GM18909 (cell line): ENCODE measurements at regions not wholly inside any gene's neighbourhood (a gene's known extent, or its start where the extent isn't known, plus 50 kb on each side); places are given as distances from the start of the nearest gene placed in this dataset.

Experiments
- ATAC-seq: cut with Tn5 transposase; IDR thresholded peaks from one replicate; pipeline ENCODE4 v1.9.1; 2021; ENCODE audit warnings: mild to moderate bottlenecking; ENCODE audit not compliant: unreplicated experiment, poor library complexity

DNA sequence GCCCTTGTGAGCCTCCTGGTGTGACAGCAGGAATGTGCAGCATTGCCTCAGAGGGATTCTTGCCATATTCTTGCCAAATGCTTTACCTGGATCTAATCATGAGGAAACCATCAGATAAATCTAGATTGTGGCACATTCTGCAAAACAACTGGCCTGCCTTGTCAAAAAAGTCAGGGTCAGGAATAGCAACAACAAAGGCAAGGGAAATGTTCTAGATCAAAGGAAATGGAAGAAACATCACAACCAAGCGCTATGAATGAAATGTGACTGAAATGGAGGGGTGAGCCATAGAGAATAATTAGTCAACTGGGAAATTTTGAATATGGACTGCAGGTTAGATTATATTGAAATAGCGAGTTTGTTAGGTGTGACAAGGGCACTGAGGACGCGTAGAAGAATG lies 262.6 kb upstream of the CDYL start:
- ATAC-seq = no peak

DNA sequence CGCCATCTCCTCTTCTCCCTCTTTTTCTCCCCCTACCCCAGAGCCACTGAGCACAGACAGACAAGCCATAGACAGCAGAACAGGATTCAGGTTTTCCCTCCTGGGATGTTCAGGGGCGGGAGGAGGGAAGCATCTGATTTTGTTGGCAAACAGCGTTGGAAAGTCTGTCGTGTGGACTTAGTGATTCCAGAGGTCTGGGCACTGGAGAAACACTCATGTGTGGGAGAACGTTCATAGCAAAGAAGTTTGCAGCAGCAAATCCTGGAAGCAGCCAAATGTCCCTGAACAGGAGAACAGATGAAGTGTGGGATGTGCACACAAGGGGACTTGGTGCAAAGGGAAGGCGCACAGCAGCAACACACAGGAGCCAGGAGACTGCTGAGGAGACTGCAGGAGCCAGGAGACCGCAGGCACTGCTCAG lies 264.1 kb upstream of the CDYL start:
- ATAC-seq = no peak

DNA sequence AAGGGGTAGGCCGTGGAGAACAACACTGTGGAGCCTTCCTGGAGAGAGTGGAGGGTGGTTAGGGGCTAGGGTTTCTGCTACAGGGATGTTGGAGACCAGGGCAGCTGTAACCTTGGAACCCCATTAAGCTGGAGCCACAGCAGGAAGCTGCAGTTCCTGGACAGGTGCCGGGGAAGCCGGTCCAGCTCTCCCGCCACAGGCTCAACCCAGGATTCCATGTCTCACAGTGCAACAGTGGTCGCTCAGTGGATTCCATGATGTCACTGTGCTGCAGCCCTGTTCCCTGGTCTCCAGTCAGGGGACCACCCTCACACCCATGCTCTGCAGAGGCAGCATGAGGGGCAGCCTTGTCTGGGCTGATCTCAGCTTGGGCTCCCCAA lies 264.6 kb upstream of the CDYL start:
- ATAC-seq = no peak

DNA sequence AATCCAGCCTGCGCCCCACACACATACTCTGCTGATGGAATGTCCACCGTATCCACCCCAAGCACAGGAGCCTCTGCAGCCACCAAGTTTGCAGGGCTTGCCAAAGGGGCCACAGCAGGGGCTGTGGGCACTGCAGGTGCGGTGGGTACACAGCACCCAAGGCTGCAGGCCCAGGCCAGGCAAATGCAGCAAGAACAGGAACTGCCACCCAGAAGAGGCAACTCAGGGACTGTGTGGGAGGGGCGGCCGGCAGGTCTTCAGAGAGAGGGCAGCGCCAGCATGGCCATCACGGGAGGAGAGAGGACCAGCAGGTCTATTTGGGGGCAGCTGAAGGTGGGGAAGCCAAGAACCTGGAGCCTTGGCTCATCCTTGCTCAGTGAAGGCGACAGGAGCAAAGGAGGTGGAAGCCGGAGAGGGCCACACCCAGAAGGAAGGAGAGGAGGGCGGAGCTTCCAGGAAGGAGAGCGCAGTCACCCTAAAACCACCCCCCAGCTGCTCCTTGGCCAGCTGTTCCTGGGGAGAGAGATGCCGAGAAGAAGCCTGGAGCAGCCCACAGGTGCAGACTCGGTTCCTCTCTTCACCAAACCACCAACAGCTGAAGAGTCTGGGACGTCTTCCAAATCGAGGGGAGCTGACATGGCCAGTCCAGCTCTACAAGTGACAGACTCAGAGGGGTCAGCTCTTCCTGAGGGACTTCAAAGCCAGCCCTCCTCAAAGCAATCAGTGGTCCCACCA lies 265.1 kb upstream of the CDYL start:
- ATAC-seq = no peak

DNA sequence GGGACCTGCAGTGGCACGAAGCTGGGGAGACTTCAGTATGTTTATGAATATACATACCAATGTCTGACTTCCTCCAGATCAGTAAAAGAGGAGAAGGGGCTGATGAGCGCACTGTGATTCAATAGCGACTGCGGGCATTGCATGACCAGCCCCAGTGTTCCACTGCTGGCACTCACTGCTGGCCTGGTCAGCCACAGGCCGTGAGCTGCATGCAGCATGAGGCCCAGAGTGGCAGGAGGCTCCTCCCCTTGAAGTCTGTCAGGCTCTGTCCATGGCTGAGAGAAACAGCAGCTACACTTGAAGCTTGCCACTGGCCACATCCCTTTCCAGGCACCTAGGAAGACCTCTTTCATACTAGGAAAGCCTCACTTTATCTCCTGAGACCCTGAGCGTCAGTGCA lies 265.9 kb upstream of the CDYL start:
- no peak for ATAC-seq

DNA sequence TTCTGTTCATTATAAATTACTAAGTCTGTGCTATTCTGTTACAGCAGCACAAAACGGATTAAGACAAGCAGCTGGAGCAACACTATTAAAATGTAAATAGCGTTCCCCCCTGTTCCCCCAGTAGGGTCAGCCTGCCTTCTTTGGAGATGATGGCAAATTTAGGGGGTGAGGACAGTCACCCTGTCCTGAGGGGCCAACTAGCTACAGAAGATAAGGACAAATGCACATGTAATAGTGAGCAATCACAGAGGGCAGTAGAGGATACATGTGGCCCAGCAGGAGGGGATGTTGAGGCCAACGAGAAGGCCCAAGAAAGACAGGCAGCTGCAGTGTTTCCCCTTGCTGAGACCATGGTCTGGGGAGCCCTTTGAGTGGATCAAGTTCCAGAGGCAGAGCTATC lies 266.7 kb upstream of the CDYL start:
- ATAC-seq = no peak

DNA sequence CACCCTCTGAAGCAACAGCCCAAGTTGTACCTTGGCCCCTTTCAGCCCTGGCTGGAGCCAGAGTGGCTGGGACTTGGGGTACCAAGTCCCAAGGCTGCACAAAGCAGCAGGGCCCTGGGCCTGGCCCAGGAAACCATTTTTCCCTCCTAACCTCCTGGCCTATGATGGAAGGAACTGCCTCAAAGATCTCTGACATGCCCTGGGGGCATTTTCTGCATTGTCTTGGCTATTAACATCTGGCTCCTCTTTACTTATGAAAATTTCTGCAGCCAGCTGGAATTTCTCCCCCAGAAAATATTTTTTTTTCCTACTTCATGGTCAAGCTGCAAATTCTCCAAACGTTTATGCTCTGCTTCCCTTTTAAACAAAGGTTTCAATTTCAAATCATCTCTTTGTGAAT lies 269.4 kb upstream of the CDYL start:
- ATAC-seq = no peak

DNA sequence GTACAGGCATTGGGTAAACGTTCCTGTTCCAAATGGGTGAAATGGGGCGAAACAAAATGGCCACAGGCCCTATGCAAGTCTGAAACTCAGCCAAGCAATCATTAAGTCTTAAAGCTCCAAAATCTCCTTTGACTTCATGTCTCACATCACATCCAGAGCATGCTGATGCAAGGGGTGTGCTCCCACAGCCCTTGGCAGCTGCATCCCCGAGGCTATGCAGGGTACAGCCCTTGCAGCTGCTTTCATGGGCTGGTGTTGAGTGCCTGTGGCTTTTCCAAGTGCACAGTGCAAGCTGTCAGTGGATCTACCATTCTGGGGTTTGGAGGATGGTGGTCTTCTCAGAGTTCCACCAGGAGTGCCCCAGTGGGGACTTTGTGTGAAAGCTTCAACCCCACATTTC lies 270.0 kb upstream of the CDYL start:
- ATAC-seq = no peak

DNA sequence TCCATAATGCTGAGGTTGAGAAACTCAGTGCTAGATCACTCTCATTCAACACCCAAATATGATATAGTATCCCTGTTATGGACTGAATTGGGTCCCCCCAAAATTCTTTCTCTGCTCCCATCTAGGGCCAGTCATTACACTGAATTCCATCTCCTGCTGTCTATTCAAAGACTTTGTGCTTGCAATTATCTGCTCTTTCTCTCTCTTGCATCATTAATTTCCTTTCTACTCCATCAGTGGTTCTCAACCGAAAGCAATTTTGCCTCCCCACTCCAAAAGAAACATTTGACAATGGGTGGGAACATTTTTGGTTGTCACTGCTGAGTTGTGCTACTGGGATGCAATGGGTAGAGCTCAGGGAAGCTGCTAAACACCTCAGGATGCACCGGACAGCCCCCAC lies 271.5 kb upstream of the CDYL start:
- ATAC-seq = no peak

DNA sequence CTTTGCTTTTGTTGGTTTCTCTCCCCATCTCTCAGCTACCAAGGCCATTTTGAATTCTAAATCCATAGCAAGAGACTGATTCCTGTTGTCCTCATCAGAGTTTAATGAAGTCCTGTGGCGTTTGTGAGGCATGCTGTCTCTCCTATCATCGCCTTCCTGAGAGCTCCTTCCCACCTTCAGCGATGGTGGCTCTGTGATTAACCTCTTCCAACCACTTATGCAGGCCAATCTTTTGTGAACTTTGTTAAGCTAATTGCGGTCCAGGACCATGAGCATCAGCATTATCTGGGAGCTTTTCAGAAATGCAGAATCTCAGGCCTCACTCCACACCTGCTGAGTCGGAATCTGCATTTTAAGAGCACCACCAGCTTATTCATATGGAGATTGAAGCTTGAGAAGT lies 272.5 kb upstream of the CDYL start:
- no peak for ATAC-seq

DNA sequence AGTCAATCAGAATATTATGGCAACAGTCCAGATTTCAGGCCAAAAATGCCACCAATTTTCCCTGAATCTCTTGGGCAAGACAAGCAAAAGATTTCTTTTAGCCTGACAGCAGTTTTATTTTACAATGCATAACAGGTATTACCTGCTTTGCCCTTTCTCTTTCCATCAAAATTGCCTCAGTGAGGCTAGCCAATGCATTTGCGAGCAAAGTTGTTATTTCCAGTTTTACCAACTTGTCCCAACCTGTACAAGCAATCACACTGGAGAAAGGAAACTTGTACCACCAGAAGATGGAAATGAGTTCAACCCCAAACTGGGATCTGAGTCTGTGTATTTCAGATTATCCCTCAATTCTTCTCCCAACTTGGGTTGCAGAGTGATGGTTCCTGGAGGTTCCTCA lies 279.9 kb upstream of the CDYL start:
- no peak for ATAC-seq

DNA sequence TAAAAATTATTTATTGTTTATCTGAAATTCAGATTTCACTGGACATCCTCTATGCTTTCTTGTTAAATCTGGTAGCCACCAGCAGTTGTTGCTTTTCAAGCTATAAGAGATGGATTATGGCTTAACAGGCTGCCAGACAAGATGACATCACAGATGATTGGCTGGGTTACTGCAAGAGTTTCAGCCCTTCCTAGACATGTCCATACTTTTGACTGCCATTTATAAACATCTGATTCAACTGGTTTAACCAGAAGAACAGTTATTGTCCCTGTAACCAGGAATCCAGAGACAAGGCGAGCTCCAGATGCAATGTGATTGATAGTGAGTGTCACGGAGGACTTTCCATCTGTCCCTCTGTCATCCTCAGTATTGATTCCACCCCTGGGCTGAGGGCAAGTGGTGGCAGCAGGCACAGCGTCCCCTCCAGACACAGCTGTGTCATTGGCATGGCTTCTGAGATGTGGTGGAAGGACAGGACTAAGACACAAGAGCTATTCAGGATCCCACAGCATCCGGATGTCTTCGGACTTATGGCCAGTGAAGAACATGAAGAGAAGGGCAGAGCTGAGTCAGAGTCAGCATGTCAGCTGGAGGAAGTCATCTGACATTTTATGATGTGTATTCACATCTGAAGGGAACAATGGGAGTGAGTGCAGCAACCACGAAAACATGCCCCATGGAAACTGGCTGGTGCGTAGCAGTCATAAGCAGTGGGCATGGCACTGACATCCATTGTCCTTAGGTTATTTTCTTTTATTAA lies 284.5 kb upstream of the CDYL start:
- no peak for ATAC-seq

DNA sequence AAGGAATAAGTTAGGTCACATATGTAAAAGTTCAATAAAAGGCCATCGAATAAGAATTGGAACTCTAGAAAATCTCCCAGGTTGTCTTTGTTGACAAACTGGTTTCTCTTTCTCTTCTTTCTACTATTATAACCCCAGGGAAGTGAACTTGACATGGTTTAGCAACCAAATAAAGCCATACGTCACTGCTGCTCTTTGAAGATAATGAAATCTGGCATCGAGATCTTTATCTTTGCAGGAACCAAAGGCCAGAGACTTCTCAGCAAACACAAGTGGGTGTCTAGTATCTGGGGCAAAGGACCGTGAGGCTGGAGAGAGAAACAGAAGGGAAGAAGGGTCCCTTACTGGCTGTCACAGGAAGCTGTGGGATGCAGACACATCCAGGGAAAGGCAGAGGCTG lies 286.7 kb upstream of the CDYL start:
- no peak for ATAC-seq

DNA sequence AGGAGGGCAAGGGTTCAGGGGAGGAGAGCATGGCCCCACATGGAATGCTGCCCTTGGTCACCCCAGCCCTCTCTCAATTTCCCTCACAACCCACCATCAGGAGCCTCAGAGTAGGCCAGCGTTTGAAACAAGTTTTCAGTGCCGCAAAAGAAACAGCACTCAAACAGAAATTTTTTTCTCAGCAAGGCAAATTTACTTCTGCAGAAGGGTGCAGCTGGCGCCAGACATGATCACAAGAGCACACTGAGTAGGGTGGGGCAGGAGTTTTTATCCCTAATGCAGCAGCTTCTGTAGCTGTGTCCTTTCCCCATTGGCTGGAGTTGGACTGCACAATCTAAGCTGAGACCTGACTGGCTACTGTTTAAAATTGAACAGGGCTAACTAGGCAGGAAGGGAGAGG lies 287.8 kb upstream of the CDYL start:
- no peak for ATAC-seq

DNA sequence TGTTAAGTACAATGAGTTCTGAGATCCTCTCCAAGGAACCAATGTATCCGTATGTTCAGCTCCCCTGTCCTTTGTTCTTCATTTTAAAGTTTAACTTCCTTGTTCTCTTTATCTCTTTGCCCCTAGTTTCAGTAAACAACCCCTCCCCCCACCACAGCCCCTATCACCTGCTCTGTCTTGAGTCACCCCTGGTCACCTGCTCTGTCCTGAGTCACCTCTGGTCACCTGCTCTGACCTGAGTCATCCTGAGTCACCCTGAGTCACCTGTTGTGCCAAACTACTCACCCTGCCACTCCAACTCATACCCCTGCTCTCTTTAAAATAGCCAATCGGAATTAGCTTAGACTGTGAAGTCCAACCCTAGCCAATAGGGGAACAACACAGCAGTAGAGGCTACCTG lies 288.7 kb upstream of the CDYL start:
- no peak for ATAC-seq

DNA sequence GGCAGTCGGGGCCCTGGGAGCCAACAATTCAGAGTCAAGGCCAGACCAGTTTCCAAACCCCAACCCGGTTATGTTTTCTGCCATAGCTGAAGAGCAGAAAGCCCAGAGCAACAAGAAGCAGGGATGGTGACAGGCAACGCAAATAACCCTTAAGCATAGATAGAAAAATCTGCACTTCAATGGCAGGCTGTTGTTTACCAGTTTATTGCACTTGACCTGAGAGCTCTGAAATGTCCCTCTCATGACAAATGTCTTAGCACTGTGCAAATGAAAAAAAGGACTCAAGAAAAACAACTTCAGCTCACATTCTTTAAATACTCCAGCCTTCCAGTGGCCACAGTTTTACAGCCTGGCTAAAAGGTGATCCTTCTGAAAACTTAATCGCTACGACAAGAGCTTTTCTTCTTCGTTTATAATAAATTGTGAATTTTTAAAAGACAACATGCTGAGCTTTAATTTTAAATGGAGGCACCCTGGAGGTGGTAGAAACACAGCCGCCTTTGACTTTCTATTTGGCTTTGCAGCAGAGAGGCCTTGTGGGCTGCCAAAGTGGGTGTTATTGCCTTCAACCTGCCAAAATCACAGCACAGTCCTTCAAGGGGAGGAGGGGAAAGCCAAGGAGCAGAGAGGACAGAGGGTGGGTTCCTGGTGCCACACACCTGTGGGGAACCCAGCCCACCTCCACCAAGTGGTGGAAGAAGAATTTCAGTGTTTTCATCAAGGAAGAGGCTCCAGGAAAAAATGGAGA lies 289.5 kb upstream of the CDYL start:
- no peak for ATAC-seq

DNA sequence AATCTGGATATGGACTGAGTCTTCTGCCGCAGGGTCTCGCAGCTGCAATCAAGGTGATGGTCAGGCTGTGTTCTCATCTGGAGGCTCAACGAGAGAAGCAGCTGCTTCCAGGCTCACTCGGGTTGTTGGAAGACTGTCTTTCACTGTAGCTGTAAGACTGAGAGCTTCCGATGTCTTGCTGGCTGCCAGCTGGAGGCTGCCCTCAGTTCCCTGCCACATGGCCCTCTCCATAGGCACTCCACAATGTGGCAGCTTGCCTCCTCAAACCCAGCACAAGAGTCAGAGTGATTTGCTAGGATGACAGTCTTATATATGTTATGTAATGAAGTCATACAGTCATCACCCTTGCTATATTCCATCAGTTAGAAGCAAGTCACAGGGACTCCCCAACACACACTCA lies 290.5 kb upstream of the CDYL start:
- no peak for ATAC-seq

DNA sequence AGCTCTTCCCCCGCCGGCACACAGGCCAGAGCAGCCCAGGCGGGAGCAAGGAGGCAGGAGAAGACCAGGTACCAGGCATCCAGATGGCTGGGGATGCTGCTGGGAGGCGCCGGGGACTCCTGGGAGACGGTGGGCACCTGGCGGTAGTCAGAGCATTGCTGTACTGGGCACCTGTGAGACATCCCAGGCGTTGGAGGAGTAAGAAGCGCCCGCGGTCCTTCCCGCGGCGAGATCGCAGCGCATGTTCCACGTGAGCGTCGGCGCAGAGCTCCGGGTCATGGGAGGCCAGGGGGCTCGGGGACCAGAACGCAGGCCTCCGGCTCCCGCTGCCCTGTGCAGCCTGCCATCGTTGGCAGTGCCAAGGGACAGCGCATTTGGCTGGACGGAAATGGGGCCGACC lies 293.7 kb upstream of the CDYL start:
- no peak for ATAC-seq

DNA sequence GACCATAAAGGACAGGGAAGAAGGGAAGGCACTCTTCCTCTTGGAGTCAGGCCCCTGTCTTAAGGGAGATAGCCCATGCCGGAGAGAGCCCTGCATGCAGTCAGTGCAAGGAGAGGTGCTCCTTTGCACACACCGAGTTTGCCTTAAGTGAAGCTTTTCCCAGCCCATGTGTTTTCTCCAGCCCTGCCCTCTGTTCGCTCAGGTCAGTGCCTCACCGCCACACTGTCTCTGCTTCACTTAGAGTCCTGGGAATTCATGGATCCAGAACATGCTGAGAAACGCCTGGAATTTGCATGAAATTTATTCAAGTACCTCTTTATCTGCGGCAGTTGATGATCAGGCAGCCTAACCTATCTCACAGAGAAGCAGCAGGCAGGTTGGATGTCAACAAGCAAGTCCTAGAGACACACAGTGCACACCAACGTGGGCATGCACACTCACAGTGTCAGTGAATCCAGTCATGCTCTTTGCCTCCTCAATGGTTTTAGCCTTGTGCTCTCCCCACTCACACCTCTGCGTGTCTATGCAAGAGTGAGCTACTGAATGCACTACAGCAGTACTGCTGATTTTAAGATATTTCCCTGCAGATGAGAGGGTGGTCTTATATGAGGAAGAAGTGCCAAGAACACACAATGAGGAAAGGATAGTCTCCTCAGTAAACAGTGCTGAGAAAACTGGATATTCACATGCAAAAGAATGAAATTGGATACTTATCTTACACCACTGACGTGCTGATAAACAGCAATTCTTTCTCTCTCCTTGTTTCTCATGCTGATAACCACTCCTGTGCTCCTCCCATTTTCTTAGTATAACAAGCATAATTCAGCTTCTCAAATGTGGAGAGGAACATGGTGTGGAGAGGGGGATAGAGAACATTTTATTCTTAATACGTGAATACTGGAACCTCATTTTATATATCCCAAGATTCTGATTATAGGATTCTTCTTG lies 295.1 kb upstream of the CDYL start:
- ATAC-seq = no peak

DNA sequence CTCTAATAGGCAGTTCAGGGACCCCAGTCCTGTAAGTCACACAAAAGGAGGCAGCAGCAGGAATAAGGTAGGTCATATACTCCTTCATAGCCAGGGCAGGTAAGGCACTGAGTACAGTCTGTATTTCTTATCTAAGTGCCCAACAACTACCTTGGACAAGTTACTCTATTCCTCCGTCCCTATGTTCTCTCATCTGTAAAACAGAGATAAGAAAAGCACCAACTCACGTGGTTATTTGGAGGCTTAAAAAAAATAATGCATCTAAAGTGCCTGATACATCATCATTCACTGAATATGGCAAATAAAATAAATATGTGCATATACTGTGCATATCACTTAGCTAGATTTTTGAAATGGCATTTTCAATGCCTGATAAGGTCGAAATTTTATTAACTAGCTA lies 298.1 kb upstream of the CDYL start:
- ATAC-seq = no peak
